ENCODE measurements at regions not wholly inside any gene's neighbourhood (a gene's known extent, or its start where the extent isn't known, plus 50 kb on each side); places are given as distances from the start of the nearest gene placed in this dataset.
"Not testable (repeated sequence)": the region's sequence is repeated elsewhere in the genome, so short reads cannot be mapped to it uniquely, and the experiment has no call there.

DNA sequence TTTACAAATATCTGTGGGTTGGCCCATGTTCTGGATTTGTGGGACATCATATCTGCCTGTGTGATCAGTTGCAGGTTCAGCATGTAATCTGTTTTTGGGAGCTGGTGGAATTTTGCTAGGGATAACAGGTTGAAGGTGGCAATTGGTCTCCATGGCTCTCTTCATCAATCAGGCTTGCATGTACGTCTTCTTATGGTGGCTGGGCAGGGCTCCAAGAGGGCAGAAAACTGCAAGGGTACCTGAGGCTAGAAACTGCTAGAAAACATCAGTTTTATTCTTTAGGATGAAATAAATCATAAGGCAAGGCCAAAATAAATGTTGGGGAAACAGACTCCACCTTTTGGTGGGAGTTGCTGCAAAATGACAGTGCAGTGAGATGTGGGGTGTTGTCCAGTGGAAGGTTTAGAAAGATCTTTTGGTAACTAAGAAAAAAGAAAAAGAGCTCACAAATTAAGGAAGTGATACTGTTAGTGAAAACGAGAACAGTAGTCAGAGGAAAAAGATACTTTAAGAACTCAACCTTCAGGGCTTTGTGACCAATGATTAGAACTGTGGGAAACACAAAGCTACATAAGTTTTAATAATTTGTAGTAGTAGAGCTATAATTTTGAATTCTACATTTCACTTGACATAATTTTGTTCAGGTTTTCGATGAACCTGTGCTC lies 300.7 kb upstream of the IZUMO3 start:
- no peak for DNase-seq (ENCODE audit: low spot score)

DNA sequence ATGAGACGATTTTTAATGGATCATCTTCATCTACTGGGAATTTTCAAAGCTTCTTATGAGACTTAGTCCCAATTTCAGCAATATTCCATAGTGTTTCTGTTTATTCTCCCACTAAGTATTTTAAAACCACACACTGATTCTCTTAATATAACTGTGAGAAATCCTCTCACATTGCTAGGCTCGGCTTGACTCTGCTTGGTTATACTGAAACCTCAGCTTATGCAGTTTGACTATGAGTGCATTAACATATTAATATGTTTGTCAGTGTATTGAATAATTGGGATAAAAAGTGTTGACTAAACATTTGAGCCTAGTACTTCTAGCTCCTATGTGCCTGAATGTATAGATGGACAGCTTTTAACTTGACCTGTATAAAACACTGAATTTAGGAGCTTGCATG lies 298.5 kb upstream of the IZUMO3 start:
- no peak for DNase-seq (ENCODE audit: low spot score)

DNA sequence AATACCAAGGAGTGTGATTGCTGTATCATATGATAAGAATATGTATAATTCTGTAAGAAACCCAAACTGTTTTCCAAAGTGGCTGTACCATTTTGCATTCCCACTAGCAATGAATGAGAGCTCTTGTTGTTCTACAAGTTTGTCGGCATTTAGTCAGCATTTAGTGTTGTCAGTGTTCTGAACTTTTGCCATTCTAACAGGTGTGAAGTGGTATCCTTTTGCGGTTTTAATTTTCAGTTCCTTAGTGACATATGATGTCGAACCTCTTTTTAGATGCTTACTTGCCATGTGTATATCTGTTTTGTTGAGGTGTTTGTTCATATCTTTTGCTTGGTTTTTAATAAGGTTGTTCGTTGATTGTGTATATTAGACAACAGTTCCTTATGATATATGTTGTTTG lies 296.3 kb upstream of the IZUMO3 start:
- no peak for DNase-seq (ENCODE audit: low spot score)

DNA sequence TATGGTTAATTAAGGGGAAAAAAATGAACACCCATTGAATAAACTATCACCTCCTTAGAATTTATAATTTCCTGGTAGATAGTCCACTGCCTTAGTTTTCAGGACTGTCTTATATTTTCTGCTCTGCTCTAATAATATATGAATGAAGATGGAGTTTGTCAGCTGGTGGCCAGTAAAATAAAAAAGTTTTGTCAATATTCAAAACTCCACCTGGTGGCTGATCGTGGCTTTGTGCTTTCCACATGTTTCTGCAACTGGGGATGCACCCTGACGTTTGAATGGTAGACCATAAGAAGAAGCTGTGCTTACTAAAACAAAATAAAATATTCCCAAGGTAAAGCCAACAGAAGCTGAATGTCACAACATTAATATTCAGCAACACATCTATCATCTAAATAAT lies 286.6 kb upstream of the IZUMO3 start:
- no peak for DNase-seq (ENCODE audit: low spot score)

DNA sequence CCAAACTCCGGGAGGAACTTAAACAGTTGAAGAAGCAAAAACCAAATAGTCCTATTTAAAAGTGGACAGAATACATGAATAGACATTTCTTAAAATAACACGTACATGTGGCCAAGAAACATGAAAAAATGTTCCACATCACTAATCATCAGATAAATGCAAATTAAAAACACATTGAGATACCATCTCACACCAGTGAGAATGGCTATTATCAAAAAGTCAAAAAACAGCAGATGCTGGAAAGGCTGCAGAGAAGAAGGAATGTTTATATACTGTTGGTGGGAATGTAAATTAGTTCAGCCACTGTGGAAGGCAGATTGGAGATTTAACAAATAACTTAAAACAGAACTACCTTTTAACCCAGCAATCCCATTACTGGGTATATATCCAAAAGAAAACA lies 283.0 kb upstream of the IZUMO3 start:
- no peak for DNase-seq (ENCODE audit: low spot score)

DNA sequence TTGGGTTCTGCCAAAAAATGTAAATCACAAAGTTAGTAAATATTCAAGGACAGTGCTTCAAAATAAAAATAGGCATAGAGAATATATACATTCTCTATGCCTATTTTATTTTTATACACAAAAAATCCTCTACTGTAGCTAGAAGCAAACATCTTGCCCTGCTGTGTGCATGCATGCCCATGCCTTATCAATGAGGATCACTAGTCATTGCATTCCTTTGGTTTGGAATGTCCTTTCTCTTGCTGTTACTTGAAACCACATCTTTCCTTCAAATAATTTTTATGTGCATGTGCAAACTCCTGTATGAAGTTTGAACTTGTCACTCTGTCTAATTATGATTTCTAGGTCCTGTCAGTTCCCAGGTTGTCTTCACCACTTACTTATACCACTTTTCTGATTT lies 278.9 kb upstream of the IZUMO3 start:
- no peak for DNase-seq (ENCODE audit: low spot score)

DNA sequence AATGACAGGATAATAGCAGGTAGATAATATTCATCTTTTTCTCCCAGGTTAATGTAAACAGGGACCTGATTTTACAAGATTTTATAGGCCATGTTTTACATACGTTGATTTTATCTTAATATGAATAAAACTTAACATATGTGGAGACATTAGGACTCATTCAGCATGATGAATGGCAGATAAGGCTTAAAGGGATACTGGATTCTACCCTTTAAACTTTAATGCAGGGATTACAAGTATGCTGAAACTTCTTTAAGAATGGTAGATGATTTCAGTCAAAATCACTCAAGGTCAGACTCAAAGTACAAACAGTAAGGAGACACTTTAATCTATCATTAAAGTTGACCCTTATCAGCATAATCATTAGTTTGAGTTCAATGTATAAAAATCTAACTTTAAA lies 274.5 kb upstream of the IZUMO3 start:
- no peak for DNase-seq (ENCODE audit: low spot score)

DNA sequence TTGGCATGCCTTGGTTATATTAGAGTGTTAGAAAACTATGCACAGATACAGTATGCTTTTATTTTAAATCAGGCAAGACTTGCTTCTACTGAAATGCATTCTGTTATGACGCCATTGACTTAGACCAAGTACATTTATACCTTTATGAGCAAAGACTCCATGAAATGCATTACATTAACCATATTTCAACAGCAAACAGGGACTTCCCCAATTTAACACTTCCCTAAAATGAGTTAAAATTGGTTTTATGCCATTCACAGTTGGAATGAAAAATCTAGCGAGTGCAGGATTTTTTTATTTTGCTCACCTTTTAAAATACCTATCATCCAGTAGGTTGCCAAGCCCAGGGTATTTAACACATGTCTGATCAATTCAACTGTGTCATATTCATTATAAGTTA lies 272.1 kb upstream of the IZUMO3 start:
- no peak for DNase-seq (ENCODE audit: low spot score)

DNA sequence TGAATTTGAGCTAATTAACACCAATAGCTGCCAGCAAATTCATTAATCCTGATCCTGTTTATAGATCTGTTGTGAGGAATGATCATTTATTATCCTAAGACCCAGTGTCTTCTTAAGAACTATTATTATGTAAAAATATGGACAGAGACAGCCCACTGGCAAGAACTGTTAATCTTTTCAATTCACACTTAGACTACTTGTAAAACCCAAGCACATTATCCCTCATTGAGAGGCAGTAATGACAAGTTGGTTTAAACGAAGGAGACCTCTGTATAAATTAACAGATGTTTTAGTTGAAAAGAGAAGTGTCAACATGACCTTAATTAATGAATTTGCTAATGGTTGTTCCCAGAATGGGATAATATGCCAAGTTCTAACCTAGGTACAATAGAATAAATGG lies 270.3 kb upstream of the IZUMO3 start:
- DNase-seq (ENCODE audit: low spot score): no peak

DNA sequence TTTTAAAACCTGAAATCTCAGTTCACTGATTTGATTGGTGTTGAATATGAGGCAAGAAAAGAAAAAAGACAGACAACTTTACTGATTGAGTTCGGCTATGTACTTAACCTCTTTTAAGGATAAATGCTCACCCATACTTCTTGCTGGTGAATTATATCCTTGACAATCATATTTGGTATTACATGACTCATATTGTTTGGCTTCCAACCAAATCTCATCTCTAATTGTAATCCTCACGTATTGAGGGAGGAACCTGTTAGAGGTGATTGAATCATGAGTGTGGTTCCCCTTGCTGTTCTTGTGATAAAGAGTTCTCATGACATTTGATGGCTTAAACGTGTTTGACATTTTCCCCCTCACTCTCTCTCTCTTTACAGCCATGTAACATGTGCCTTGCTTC lies 255.6 kb upstream of the IZUMO3 start:
- DNase-seq (ENCODE audit: low spot score): no peak

DNA sequence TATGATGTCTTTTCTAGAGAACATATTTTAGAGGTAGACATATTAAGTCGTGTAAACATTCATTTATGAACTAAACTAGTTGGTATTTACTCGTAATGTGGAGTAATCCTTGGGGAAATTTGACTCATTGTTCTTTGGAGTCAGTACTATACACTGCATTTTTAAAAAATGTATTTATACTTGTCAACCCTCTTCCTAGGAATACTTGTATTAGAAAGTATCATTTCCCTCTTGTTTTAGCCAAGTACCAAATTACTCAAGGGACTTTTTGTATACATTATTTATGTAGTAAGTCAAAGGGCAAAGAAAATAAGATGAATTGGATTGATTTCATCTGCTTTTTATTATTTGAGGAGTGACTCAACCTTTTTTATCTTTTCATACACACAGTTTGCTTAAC lies 248.1 kb upstream of the IZUMO3 start:
- DNase-seq (ENCODE audit: low spot score): no peak

DNA sequence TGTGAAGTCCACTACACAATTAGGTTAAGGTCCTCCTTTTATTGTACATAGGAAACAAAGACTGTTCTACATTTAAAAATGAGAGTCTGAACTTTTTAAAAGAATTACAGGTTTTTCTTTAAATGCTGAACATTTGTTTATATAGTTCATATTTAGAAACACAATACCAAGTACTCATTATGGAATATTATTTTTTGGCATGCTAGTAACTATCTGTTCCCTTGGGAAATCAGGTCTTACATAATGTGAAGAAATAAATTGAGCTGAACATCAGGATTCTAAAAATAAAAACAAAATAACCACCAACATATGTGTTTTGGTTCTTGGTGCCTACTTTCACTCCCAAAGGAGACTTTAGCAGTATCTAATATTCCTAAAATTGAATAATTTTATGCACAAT lies 230.5 kb upstream of the IZUMO3 start:
- DNase-seq (ENCODE audit: low spot score): no peak

DNA sequence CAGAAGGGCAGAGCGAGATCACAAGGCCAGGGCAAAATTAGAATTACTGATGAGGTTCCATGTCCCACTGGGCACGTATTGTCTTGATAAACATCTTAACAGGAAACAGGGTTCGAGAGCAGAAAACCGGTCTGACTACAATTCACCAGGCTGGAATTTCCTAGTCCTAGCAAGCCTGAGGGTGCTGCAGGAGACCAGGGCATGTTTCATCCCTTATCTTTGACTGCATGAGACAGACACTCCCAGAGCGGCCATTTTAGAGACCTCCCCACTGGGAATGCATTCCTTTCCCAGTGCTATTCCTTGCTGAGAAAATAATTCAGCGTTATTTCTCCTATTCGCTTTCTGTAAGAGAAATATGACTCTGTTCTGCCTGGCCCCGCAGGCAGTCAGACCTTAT lies 228.5 kb upstream of the IZUMO3 start:
- DNase-seq (ENCODE audit: low spot score): not testable (repeated sequence)

DNA sequence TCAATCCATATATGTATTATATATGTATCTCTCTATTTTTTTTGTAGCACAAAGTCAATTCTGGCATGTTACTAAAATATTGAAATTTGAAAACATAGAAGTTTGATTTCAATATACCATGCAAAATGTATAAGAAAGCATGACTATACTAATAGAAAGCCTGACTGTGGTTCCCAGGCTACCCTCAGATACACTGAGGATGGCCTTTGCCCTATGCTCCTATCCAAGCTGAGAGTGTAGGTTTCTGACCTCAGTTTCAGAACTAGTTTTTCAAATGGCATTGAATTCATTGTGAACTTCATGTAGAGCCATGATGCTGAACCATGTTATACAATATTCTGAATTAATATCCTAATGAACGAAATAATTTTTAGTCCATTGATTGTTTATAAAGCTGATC lies 220.4 kb upstream of the IZUMO3 start:
- no peak for DNase-seq (ENCODE audit: low spot score)

DNA sequence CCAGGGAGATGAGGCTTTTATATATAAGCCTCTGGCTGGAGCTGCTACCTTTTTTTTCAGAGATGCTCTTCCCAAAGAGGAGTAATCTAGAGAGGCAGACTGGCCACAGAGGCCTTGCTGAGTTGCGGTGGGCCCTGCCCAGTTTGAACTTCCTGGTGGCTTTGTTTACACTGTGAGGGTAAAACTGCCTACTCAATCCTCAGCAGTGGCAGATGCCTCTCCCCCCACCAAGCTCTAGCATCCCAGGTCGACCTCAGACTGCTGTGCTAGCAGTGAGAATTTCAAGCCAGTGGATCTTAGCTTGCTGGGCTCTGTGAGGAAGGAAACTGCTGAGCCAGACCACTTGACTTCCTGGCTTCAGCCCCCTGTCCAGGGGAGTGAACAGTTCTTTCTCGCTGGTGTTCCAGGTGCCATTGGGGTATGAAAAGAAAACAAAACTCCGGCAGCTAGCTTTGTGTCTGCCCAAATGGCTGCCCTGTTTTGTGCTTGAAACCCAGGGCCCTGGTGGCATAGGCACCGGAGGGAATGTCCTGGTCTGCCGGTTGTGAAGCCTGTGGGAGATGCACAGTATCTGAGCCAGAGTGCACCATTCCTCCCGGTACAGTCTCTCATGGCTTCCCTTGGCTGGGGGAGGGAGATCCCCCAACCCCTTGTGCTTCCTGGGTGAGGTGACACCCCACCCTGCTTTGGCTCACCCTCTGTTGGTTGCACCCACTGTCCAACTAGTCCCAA lies 219.5 kb upstream of the IZUMO3 start:
- no peak for DNase-seq (ENCODE audit: low spot score)

DNA sequence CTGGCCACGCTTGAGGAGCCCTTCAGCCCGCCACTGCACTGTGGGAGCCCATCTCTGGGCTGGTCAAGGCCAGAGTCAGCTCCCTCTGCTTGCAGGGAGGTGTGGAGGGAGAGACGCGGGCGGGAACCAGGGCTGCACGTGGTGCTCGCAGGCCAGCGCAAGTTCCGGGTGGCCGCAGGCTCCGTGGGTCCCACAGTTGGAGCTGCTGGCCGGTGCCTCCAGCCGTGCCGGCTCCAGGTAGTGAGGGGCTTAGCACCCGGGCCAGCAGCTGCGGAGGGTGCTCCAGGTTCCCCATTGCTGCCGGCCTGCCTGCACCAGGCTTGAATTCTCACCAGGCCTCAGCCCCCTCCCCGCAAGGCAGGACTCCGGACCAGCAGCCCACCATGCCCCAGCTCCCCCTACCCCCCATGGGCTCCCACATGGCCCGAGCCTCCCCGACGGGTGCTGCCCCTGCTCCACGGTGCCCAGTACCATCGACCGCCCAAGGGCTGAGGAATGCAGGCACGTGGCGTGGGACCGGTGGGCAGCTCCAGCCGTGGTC lies 192.8 kb upstream of the IZUMO3 start:
- no peak for DNase-seq (ENCODE audit: low spot score)

DNA sequence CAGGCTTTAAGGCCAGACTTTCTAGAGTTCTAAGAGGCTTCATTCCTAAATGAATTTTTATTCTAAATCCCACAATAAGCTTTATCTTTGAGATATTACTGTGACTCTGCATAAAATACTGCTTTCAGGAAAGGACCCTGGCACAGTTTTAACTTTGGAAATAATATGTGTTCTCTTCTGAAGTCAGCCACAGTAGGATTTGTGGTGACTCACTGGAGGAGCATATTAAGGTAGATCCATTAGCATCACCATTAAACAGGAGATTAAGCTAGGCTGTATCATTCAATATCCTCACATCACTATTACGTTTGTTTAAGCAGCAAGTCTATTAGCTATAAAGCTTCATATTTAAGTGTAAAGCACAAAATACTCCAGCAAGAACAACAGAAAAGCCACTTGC lies 186.1 kb upstream of the IZUMO3 start:
- DNase-seq (ENCODE audit: low spot score): no peak

DNA sequence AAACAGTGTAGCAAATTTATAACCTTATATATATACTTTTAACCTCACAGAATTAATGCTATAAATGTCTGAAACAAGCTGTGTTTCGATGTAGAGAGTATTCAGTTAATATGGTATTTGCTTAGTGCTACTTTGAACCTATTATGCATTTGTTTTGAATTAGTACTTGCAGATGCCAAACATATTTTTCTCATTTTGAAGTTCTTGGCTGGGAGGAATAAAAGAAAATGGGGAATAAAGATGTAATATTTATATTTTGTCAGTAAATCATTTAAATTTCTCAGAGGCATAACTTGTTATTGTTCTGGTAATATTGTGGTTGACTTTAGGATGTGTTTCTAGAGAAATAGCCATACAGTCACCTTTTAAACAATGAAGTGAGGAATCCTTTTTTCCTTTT lies 175.9 kb upstream of the IZUMO3 start:
- DNase-seq (ENCODE audit: low spot score): no peak

DNA sequence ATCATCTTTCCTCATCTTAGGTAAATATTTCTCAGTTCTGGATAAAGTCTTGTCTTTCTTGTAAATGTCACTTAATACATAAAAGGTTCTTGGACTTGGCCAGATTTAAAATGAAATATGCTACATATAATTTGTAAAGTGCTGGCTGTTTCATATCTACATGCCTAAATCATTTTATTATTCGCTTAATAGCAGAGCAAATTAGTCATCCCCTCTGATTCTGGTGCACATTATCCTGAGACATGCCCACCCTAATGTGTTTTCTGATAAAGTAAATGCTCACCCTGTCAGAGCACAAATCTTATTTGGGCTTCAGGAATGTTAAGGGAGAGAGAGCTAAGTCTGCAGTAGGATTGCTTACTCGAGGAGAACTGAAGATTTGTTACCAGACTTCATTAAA lies 166.5 kb upstream of the IZUMO3 start:
- no peak for DNase-seq (ENCODE audit: low spot score)

DNA sequence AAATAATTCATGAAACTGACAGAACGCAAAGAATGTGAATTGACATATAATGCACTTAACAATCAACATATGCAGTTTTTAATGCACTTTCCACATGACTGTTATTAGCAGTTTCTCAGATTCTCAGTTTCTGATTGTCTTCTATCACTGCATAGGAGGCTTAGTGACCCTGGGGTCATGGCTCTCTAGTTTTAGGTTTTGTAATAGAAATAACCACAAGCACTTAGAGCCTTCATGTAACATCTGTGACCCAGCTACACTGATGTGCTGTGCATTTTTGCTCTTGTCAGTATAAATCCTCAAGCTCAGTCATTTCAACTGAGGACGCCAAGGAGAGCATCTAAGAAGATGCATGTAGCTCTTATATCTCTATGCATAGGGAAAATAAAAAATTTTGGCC lies 163.1 kb upstream of the IZUMO3 start:
- DNase-seq (ENCODE audit: low spot score): no peak

DNA sequence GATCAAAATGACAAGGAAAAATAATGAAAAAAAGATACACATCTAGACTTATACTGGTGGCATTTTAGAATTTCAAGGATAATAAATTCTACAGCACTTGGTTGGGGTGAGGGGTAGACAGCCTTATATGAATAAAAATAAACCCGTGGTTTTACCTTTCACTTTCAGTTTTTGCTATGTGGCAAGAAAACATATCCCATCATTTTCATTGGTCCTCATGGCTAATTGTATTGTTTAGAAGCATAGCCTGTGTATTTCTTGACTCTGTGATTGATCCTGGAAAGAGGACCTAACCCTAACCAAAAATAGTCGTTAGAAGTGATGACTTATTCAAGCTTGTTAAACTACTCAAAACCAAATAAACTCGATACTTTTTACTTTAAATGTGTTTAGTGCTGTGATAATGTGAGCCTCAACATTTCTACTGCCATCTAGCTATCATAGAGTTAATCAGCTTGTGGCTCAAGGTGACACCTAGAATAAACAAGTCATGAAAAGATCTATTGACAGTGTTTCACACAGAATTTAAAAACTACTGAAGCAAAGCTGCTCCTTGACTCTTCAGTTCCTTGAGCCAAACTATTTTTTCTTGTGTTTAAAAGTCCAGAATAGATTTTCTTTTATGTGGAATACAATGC lies 153.3 kb upstream of the IZUMO3 start:
- no peak for DNase-seq (ENCODE audit: low spot score)

DNA sequence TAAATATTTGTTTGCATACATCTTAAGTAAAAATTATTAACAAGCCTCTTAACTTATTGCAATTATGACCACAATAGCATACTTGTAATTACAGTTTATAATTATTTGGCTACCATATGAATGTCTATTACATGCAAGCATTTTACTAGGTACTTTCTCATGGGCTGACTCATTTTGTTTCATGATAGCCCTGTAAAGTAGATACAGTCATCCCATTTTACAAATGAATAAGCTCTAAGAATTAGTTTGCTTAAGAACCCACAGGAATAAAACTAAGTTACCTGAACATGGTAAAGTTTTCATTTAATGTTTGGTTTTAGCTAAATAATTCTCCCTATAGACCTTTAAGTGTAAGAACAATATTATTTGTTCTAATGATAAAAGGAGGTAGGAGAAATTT lies 126.6 kb upstream of the IZUMO3 start:
- no peak for DNase-seq (ENCODE audit: low spot score)

DNA sequence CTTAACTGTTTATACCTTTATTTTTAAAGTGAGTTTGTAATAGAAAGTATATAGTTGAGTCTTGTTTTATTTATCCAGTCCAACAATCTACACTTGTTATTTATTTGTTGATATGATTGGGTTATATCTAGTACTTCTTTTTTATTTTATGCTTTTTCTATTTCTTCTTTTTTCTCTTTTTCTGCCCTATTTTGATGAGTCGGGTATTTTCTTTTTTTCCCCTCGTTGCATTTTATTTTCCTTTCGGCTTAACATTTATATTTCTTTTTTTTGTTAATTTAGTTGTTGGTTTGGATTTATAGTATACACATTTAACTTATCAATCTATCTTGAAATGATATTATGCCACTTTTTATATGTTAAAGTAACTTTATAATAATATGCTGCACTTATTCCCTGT lies 111.7 kb upstream of the IZUMO3 start:
- no peak for DNase-seq (ENCODE audit: low spot score)

All from kidney tubule cell (primary cell).